ENCODE measurements at regions not wholly inside any gene's neighbourhood (a gene's known extent, or its start where the extent isn't known, plus 50 kb on each side); places are given as distances from the start of the nearest gene placed in this dataset.

- TF ChIP-seq PREB (CRISPR knock-in tag; IDR thresholded peaks at IDR 0.05; ENCODE audit: borderline replicate concordance), result no peak
- TF ChIP-seq MAX (CRISPR knock-in tag; IDR thresholded peaks at IDR 0.05), result no peak
- no peak for TF ChIP-seq PRRX2 (CRISPR knock-in tag; IDR thresholded peaks at IDR 0.05)
- TF ChIP-seq FOXJ3 (CRISPR knock-in tag; IDR thresholded peaks at IDR 0.05; ENCODE audit: borderline replicate concordance), result no peak
- TF ChIP-seq ZNF232 (CRISPR knock-in tag; IDR thresholded peaks at IDR 0.05), result no peak
- no peak for TF ChIP-seq TCF7 (CRISPR knock-in tag; IDR thresholded peaks at IDR 0.05; ENCODE audit: low read depth)
- TF ChIP-seq CDX4 (CRISPR knock-in tag; IDR thresholded peaks at IDR 0.05; ENCODE audit: borderline replicate concordance), result no peak
- TF ChIP-seq ZNF121 (CRISPR knock-in tag; IDR thresholded peaks at IDR 0.05), result no peak
Measured at GRCh38 chr20:12644461-12644860, 364.3 kb upstream of the SPTLC3 start (continued).

- no peak overlapping the region for H3K4me3 Mint-ChIP-seq
- no peak for TF ChIP-seq CTCF (IDR thresholded peaks at IDR 0.05)
- no peak for TF ChIP-seq NFE2L1 (CRISPR knock-in tag; IDR thresholded peaks at IDR 0.05)
- TF ChIP-seq ZMAT4 (CRISPR knock-in tag; IDR thresholded peaks at IDR 0.05), result no peak
- no peak for TF ChIP-seq TP53 (CRISPR knock-in tag; IDR thresholded peaks at IDR 0.05)
- TF ChIP-seq IRF2 (CRISPR knock-in tag; IDR thresholded peaks at IDR 0.05; ENCODE audit: borderline replicate concordance, low read depth), result no peak
- TF ChIP-seq MLX (CRISPR knock-in tag; IDR thresholded peaks at IDR 0.05), result no peak
- TF ChIP-seq ESRRA (CRISPR knock-in tag; IDR thresholded peaks at IDR 0.05; ENCODE audit: borderline replicate concordance), result no peak
- no peak for TF ChIP-seq JUN (CRISPR knock-in tag; IDR thresholded peaks at IDR 0.05)
- no peak for TF ChIP-seq NR3C1 (CRISPR knock-in tag; conservative IDR thresholded peaks at IDR 0.05; ENCODE audit: low read depth)
- TF ChIP-seq JAZF1 (CRISPR knock-in tag; IDR thresholded peaks at IDR 0.05), result no peak
- no peak for TF ChIP-seq SMAD3 (CRISPR knock-in tag; IDR thresholded peaks at IDR 0.05; ENCODE audit: borderline replicate concordance)
- no peak for TF ChIP-seq ATF6 (CRISPR knock-in tag; IDR thresholded peaks at IDR 0.05)
- no peaks in the 10 kb centered on the region for H3K27me3 Mint-ChIP-seq (ENCODE audit: low read depth)
- DNase-seq (ENCODE audit: low spot score) (no peak), ATAC-seq (no peak)
- no peak overlapping the region for H3K27ac Mint-ChIP-seq
- POLR2A ChIA-PET, result no interaction called here
- H3K36me3 Mint-ChIP-seq, result no peaks in the 10 kb centered on the region
- no peaks in the 10 kb centered on the region for H3K9me3 Mint-ChIP-seq
- peaks cover 24% of the 10 kb centered on the region for H3K4me1 Mint-ChIP-seq
- CTCF ChIA-PET, result no interaction called here
Measured at GRCh38 chr20:12649234-12649633, 359.5 kb upstream of the SPTLC3 start.

Measured in WTC11 (cell line).